ENCODE measurements at regions not wholly inside any gene's neighbourhood (a gene's known extent, or its start where the extent isn't known, plus 50 kb on each side); places are given as distances from the start of the nearest gene placed in this dataset.

GRCh38 chr1:199161766-199162303, 523.0 kb downstream of the PTPRC start:
- TF ChIP-seq, protein P1, sequence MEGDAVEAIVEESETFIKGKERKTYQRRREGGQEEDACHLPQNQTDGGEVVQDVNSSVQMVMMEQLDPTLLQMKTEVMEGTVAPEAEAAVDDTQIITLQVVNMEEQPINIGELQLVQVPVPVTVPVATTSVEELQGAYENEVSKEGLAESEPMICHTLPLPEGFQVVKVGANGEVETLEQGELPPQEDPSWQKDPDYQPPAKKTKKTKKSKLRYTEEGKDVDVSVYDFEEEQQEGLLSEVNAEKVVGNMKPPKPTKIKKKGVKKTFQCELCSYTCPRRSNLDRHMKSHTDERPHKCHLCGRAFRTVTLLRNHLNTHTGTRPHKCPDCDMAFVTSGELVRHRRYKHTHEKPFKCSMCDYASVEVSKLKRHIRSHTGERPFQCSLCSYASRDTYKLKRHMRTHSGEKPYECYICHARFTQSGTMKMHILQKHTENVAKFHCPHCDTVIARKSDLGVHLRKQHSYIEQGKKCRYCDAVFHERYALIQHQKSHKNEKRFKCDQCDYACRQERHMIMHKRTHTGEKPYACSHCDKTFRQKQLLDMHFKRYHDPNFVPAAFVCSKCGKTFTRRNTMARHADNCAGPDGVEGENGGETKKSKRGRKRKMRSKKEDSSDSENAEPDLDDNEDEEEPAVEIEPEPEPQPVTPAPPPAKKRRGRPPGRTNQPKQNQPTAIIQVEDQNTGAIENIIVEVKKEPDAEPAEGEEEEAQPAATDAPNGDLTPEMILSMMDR (IDR thresholded peaks at IDR 0.05; ENCODE audit: insufficient read depth, low read length): no peak
- TF ChIP-seq SPI1 (IDR thresholded peaks at IDR 0.05; ENCODE audit: borderline replicate concordance, low read depth): no peak
- no peak for TF ChIP-seq POLR2AphosphoS5 (IDR thresholded peaks at IDR 0.05; ENCODE audit: low read depth)

All from HL-60 (cell line).